ENCODE measurements at regions not wholly inside any gene's neighbourhood (a gene's known extent, or its start where the extent isn't known, plus 50 kb on each side); places are given as distances from the start of the nearest gene placed in this dataset.

DNA sequence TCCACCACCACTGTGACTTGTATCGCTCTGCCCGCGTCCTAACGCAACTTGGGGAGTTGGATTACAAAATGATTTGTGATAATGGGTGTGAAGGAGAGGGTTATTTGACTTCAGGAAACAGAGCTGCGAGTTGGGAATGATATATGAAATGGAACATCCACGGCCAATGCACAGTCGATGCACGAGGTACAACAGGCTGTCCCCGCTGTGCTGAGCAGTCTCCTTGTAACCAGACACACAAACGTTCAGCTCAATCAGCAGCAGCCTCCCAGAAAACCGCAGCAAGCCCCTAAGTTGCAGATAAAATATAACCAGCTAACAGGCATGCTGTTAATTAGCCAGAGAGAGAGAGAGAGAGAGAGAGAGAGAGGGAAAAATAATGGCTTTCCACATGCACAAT is 332.7 kb upstream of the MGMT start:
- TF ChIP-seq, protein P1, sequence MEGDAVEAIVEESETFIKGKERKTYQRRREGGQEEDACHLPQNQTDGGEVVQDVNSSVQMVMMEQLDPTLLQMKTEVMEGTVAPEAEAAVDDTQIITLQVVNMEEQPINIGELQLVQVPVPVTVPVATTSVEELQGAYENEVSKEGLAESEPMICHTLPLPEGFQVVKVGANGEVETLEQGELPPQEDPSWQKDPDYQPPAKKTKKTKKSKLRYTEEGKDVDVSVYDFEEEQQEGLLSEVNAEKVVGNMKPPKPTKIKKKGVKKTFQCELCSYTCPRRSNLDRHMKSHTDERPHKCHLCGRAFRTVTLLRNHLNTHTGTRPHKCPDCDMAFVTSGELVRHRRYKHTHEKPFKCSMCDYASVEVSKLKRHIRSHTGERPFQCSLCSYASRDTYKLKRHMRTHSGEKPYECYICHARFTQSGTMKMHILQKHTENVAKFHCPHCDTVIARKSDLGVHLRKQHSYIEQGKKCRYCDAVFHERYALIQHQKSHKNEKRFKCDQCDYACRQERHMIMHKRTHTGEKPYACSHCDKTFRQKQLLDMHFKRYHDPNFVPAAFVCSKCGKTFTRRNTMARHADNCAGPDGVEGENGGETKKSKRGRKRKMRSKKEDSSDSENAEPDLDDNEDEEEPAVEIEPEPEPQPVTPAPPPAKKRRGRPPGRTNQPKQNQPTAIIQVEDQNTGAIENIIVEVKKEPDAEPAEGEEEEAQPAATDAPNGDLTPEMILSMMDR (IDR thresholded peaks at IDR 0.05), result no peak
- no peak for TF ChIP-seq POLR2A (IDR thresholded peaks at IDR 0.05)

Data from lower leg skin (tissue), 3 donors.